Fibroblast of villous mesenchyme (primary cell): ENCODE measurements at regions not wholly inside any gene's neighbourhood (a gene's known extent, or its start where the extent isn't known, plus 50 kb on each side); places are given as distances from the start of the nearest gene placed in this dataset.
"Not testable (repeated sequence)": the region's sequence is repeated elsewhere in the genome, so short reads cannot be mapped to it uniquely, and the experiment has no call there.

Experiments used
- DNase-seq: peaks from one replicate; pipeline ENCODE4 v3.0.0-alpha.2; 2010; ENCODE audit warnings: low read depth
- H3K4me3 ChIP-seq: 2 replicates; pipeline ENCODE4 v1.5.1; 2011; ENCODE audit warnings: low read depth, mild to moderate bottlenecking, low read length
- TF ChIP-seq, protein P1 (sequence below): IDR thresholded peaks from 2 replicates; pipeline ENCODE4 v1.5.1; 2012; ENCODE audit warnings: low read depth, mild to moderate bottlenecking, low read length; ENCODE audit not compliant: insufficient read depth

- DNase-seq, result no peak
- no peak overlapping the region for H3K4me3 ChIP-seq
- TF ChIP-seq, protein P1, sequence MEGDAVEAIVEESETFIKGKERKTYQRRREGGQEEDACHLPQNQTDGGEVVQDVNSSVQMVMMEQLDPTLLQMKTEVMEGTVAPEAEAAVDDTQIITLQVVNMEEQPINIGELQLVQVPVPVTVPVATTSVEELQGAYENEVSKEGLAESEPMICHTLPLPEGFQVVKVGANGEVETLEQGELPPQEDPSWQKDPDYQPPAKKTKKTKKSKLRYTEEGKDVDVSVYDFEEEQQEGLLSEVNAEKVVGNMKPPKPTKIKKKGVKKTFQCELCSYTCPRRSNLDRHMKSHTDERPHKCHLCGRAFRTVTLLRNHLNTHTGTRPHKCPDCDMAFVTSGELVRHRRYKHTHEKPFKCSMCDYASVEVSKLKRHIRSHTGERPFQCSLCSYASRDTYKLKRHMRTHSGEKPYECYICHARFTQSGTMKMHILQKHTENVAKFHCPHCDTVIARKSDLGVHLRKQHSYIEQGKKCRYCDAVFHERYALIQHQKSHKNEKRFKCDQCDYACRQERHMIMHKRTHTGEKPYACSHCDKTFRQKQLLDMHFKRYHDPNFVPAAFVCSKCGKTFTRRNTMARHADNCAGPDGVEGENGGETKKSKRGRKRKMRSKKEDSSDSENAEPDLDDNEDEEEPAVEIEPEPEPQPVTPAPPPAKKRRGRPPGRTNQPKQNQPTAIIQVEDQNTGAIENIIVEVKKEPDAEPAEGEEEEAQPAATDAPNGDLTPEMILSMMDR, result no peak
Measured at GRCh38 chr3:25844891-25845290, 55.0 kb downstream of the OXSM start.

DNA sequence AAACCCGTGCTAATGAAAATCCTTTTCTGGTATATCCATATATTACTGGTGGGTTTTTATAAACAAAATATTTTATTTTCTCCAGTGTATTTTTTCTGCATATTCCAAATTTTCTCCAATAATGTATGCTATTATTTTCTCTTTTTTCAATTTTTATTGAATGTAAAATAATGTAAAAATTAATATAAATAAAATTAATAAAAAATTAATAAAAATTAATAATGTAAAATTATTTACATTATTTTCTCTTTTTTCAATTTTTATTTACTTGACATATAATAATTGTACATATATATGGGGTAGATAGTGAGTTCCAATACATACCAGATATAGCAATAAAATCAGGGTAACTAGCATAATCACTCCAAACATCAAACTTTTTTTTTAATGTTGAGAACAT, 56.4 kb downstream of the OXSM start:
- TF ChIP-seq, protein P1, result no peak

DNA sequence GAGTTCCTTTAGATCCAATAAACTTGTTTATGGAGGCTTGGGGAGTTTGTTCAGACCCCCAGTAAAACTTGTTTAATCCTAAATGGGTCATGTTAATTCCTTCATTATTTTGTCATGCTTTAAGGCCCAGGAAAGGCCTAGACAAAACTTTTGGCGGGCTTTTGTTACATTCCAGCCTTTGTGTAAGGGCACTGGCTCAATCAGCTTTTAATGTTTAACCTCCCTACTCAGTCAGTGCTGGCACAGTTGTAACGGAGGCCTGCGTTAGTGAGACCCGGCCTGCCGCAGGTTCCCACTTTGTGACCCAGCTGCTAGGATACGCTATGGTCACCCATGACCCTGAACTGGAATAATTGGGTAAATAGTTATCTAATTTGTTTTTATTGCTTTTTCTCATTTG, 59.2 kb downstream of the OXSM start:
- no peak for DNase-seq
- TF ChIP-seq, protein P1, result no peak
- no peak overlapping the region for H3K4me3 ChIP-seq

More for the DNA sequence above, 56.4 kb downstream of the OXSM start:
- DNase-seq, result no peak
- no peak overlapping the region for H3K4me3 ChIP-seq

- DNase-seq, result no peak
- TF ChIP-seq, protein P1, result no peak
- H3K4me3 ChIP-seq, result no peak overlapping the region
Measured at GRCh38 chr3:25849641-25850385, 59.9 kb downstream of the OXSM start.

- H3K4me3 ChIP-seq, result not testable (repeated sequence)
Measured at GRCh38 chr3:25851693-25852259, 61.9 kb downstream of the OXSM start.

DNA sequence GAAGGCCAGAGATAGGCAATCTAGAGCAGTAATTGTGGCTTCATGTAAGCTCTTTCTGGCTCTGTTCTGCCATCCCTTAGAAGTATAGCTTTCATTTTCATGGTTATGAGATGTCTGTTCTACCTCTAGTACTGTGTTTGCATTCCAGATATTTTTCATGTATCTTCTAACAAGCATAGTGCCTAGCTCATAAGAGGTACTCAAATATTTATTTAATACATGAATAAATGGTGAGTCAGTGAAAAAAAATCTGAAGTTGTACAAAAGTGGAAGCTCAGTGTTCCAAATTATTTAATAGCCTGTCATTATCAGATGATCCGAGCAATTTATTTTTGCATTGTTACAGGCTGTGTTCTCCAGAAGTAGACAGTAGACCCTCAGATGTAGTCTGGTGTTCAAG, 64.3 kb downstream of the OXSM start:
- no peak overlapping the region for H3K4me3 ChIP-seq

More at GRCh38 chr3:25851693-25852259, 61.9 kb downstream of the OXSM start:
- not testable (repeated sequence) for DNase-seq

DNA sequence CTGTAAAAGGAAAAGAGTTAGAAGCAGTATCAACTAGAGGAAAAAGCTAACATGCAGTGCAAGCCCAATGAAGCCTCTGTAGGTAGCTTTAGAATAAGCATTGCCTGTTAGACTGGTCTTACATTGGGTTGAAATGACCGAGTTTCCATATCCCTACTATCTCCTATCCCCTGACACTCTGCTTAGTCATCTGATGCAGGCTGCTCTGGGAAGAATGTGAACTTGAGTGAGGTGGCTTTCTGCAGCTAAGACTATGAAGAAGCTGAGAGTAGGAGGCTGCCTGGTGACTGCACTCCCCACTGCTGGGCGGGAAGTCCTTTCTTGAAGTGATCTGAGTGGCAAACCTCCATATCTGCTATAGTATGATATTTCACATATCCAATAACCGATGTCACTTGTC, 64.7 kb downstream of the OXSM start:
- DNase-seq, result peak; percentile 32
- no peak overlapping the region for H3K4me3 ChIP-seq
- TF ChIP-seq, protein P1, result no peak

More for the DNA sequence above, 64.3 kb downstream of the OXSM start:
- TF ChIP-seq, protein P1, result no peak
- peak; percentile 30 for DNase-seq
